GM19328 (cell line): ENCODE measurements at regions not wholly inside any gene's neighbourhood (a gene's known extent, or its start where the extent isn't known, plus 50 kb on each side); places are given as distances from the start of the nearest gene placed in this dataset.

Experiments
- ATAC-seq: cut with Tn5 transposase; IDR thresholded peaks from one replicate; pipeline ENCODE4 v1.9.1; 2021; ENCODE audit warnings: mild to moderate bottlenecking, moderate library complexity; ENCODE audit not compliant: unreplicated experiment

- no peak for ATAC-seq
Observed at GRCh38 chr17:74098136-74099024, 105.1 kb upstream of the RPL38 start.

GRCh38 chr17:74099442-74100340 lies 103.8 kb upstream of the RPL38 start:
- no peak for ATAC-seq

GRCh38 chr17:74104921-74105320 lies 98.6 kb upstream of the RPL38 start:
- no peak for ATAC-seq

GRCh38 chr17:74107107-74107506 lies 96.4 kb upstream of the RPL38 start:
- ATAC-seq: no peak

GRCh38 chr17:74108126-74108705 lies 95.3 kb upstream of the RPL38 start:
- ATAC-seq: no peak

- no peak for ATAC-seq
Observed at GRCh38 chr17:74110467-74110866, 93.0 kb upstream of the RPL38 start.

- no peak for ATAC-seq
Observed at GRCh38 chr17:74113326-74113725, 90.2 kb upstream of the RPL38 start.

- no peak for ATAC-seq
Observed at GRCh38 chr17:74113952-74114351, 89.5 kb upstream of the RPL38 start.

- no peak for ATAC-seq
Observed at GRCh38 chr17:74114881-74115470, 88.5 kb upstream of the RPL38 start.

GRCh38 chr17:74115586-74115985 lies 87.9 kb upstream of the RPL38 start:
- ATAC-seq: no peak

GRCh38 chr17:74116087-74116717 lies 87.3 kb upstream of the RPL38 start:
- no peak for ATAC-seq

- ATAC-seq: no peak
Observed at GRCh38 chr17:74117087-74117698, 86.3 kb upstream of the RPL38 start.

GRCh38 chr17:74117999-74118421 lies 85.5 kb upstream of the RPL38 start:
- no peak for ATAC-seq

GRCh38 chr17:74118504-74118903 lies 85.0 kb upstream of the RPL38 start:
- ATAC-seq: no peak

- no peak for ATAC-seq
Observed at GRCh38 chr17:74119049-74119580, 84.4 kb upstream of the RPL38 start.

- no peak for ATAC-seq
Observed at GRCh38 chr17:74119965-74120364, 83.5 kb upstream of the RPL38 start.

- no peak for ATAC-seq
Observed at GRCh38 chr17:74123350-74123749, 80.1 kb upstream of the RPL38 start.

- no peak for ATAC-seq
Observed at GRCh38 chr17:74123866-74124444, 79.5 kb upstream of the RPL38 start.

- ATAC-seq: no peak
Observed at GRCh38 chr17:74125156-74125555, 78.3 kb upstream of the RPL38 start.
